NT2/D1 (cell line): ENCODE measurements at regions not wholly inside any gene's neighbourhood (a gene's known extent, or its start where the extent isn't known, plus 50 kb on each side); places are given as distances from the start of the nearest gene placed in this dataset.

Experiments used
- SUZ12 ChIP-seq: IDR thresholded peaks from 2 replicates; pipeline ENCODE4 v1.6.1; 2011; ENCODE audit not compliant: insufficient read length, insufficient read depth; ENCODE audit errors: extremely low read depth
- YY1 ChIP-seq: IDR thresholded peaks from 2 replicates; pipeline ENCODE4 v1.6.1; 2011; ENCODE audit not compliant: insufficient read length, insufficient read depth

DNA sequence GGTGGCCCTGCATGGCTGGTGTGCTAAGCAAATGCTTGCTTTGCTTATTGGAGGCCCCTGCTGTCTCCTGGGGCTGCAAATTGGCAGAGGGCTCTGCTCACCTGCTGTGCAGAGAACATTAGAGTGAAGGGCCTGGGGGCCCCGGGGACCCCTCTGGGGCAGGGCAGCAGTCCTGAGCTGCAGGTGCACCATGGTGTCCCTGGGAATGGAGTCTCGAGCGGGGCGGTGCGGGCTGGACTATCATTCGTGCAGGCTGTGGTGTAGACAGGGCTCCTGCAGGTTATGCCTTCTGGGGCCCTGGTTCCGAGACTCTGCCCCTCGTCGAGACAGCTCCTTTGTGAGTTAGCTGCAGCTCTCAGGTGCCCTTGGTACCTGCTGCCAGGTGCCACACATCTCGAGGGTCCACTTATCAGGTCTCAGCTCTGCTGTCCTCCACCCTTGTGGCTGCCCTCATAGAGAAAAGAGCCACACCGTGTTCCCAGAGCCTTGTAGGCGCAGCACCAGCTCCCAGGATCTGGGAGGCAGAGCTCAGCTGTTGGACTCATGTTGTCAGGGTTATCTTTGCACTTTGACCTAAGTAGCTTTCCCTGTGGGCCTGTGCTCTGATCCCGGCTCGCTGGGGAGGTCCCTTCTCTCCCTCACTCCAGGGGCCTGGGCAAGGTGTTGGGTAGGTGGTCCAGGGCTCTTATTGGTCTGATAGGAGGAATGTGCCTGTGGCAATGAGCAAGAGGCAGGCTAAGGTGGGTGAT lies 58.0 kb upstream of the ZNF536 start:
- no peak for TF ChIP-seq YY1
- TF ChIP-seq SUZ12 = no peak
